Ramos (cell line): ENCODE measurements at regions not wholly inside any gene's neighbourhood (a gene's known extent, or its start where the extent isn't known, plus 50 kb on each side); places are given as distances from the start of the nearest gene placed in this dataset.
"Not testable (repeated sequence)": the region's sequence is repeated elsewhere in the genome, so short reads cannot be mapped to it uniquely, and the experiment has no call there.

Experiments
- in situ Hi-C: fragments of 300-500 bp; cut with MboI; formaldehyde crosslinking; loops from one replicate; pipeline ENCODE4 v1.14.3; 2022; ENCODE audit warnings: low sequenced_read_pairs; ENCODE audit not compliant: unreplicated experiment

DNA sequence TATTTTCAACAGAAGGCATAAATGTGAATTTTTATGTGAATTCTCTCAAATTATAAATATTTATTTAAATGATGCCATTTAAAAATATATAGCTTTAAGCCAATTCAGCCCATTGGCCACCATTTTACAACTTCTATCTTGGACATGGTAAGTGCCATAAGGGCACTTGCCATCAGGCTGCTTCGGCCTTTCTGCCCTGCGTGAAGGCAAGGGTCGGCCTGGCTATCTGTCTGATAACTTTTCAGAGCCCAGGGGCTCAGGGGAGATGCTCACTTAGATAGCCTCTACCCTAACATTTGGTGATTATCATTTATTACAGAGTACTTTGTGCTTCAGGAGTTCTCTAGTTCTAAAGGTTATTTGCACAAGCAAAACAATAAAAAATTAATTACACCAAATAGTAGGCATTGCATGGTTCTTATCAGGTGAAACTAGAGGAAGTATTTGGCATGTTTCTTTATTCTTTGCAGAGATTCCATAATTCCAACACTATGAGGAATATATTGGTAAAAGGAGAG is 62.4 kb upstream of the MBNL1 start:
- in situ Hi-C loops = no loop called here

DNA sequence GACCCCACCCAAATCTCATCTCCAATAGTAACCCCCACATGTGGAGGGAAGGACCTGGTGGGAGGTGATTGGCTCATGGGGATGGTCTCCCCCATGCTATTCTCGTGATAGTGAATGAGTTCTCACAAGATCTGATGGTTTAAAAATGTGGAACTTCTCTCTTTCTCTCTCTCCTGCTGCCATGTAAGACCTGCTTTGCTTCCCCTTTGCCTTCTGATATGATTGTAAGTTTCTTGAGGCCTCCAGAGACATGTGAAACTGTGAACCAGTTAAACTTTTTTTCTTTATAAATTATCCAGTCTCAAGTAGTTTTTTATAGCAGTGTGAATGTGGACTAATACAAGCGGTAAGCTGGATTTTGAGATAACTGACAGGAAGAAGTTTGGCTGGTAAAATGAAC is 60.3 kb upstream of the MBNL1 start:
- in situ Hi-C loops = no loop called here

DNA sequence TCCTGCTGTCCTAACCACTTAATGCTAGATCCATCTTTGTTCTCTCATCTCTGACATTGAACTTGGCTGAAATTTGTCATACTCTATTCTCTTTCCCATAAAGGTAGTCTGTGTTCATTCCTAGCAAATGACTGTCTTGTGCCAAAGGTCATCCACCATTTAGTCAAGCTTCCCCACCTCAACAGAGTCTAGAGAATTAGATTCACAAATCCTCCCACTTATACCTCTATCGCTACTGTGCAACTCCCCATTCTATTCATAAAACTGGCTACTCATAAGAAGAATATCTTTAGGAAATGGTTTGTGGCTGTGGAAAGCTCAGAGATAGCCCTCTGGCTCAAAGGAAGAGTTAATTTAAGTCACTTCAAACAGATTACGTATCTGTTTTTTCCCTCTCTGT is 59.7 kb upstream of the MBNL1 start:
- in situ Hi-C loops = no loop called here

- in situ Hi-C loops = no loop called here
These were observed 59.0 kb upstream of the MBNL1 start for GRCh38 chr3:152209776-152210175.

- in situ Hi-C loops = no loop called here
These were observed 58.0 kb upstream of the MBNL1 start for GRCh38 chr3:152210697-152211096.

DNA sequence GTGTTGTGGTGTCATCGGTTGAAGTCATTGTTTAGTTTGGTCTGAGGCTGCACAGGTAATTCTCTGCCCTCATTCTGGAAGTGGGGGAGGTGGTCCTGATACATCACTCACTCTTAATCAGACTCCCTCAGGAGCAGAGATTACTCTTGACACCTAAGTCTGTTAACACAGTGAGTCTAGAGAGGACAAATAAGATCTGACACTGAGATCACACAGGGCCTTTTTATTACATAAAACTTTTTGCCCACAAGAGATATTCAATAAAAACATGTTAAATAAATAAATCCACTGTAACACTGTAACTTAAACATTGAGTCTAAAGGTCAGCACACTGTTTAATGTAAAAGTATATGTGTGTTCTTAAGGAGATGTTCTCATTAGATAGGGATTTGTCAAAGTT is 57.1 kb upstream of the MBNL1 start:
- in situ Hi-C loops = no loop called here

- in situ Hi-C loops = no loop called here
These were observed 55.5 kb upstream of the MBNL1 start for GRCh38 chr3:152213203-152213602.

DNA sequence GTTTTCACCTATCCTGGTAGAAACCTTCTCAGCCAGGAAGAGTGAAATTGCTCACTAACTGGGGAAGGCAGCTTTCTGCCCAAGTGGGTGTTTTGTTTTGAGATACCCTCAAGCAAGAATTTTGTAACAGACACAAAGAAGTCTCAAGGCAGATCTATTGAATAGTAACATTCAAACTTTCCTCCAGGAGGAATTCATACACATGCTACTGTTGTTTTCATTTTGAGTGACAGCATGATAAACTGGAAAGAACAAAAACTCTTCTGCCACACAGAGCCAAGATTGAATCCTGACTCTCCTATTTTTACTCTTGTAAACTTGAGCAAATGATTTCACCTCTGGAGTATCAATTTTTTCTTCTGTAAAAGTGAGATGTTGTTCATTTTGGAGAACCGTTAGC is 54.8 kb upstream of the MBNL1 start:
- in situ Hi-C loops = no loop called here

GRCh38 chr3:152216960-152217865 is 51.5 kb upstream of the MBNL1 start:
- in situ Hi-C loops = not testable (repeated sequence)

GRCh38 chr3:152218602-152219001 is 50.1 kb upstream of the MBNL1 start:
- in situ Hi-C loops = no loop called here
